ENCODE measurements at regions not wholly inside any gene's neighbourhood (a gene's known extent, or its start where the extent isn't known, plus 50 kb on each side); places are given as distances from the start of the nearest gene placed in this dataset.

DNA sequence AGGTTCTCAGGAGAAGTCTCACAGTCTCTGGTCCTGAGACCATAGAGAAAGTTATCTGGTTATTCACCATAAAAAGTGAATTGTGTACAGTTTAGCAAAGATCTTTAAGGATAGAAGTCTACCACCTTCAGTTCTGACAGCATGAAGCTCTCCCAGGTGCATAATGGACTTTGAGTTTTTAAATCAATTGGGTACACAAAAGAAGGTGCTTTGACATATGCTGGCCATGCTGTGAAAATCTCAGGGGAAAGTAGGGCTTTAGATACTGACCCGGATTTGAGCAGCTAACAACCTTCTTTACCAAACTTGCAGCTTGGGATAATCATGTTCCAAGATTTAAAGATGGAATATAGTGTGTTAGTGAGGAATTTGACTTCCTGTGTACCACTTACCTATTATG lies 264.2 kb downstream of the ZSWIM6 start:
- DNase-seq: no peak

DNA sequence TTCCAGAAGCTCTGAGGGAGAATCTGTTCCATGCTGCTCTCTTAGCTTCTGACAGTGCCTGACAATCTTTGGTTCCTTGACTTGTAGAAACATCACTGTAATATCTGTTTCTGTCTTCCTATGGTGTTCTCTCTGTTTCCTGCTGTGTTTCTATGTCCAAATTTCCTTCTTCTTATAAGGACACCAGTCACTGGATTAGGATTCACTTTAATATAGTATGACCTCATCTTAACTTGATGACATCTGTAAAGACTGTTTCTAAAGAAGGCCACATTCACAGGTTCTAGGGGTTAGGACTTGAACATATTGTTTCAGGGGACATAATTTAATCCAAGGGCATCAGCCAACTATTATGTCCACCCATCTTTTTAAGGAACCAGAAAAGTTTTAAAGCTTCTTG lies 265.6 kb downstream of the ZSWIM6 start:
- no peak for DNase-seq

DNA sequence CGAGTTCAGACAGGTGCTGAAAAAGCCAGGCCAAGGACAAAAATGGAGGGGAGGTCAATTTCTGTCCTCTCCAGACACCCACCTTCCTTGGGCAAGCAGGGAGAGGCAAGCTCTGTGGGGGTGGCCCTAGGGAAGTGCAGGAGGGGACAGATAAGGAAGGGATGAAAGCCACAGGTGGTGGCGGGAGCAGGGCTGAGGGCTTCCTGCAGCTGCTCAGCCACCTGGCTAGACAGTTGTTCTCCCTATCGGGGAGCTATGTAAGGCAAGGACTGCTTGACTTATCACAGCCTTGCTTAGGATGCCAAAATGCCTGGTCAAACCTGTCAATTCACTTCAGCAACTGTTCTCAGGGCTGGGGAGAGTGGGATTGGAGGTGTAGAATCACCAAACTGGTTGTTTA lies 266.1 kb downstream of the ZSWIM6 start:
- no peak for DNase-seq

DNA sequence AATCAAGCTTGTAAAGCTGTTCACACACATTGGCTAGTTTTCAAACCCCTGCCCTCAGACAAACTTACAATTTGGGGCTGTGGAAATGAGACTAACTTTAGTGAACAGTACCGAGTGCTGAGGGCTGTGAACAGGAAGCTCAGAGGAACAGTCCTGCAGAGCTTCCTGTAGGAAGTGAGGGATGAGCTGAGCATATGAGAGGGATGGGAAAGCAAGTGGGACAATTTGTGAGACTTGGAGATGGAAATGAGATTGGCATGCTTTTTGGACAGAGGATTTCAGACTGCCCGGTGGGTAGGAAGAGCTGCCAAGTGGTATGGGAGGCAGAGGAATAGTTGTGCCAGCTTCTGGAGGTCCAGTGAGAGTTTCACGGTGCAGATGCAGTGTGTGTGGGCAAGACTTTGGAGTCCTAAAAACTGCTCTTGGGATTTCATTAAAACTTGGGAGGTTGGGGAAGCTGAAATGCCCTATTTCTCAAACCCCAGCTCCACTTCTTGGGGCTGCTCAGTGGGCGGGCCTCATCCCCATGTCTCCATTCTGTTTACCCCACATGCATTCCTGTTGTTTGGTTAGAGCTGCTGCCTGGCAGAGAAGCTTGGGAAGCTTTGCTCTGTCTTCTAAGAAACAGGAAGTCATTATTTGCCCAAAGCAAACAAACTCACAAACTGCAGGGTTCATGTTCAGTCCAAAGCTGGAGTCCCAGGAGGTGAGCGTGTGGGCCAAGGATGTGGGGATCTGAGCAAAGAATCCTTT lies 267.5 kb downstream of the ZSWIM6 start:
- no peak for DNase-seq

DNA sequence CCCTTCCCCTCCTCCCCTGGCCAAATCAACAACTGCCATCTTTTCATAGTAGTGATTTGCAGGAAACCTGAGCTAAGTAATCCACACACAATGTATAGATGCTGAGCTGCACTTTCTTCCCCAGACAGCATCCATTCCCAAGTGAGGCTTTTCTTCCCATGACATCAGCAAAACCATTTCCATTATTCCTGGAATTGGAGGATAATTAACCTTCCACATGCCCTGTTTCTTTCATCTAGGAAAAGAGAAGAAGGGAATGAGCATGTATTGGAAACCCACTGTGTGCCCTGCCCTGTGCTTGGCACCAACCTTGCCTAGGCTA lies 268.0 kb downstream of the ZSWIM6 start:
- no peak for DNase-seq

DNA sequence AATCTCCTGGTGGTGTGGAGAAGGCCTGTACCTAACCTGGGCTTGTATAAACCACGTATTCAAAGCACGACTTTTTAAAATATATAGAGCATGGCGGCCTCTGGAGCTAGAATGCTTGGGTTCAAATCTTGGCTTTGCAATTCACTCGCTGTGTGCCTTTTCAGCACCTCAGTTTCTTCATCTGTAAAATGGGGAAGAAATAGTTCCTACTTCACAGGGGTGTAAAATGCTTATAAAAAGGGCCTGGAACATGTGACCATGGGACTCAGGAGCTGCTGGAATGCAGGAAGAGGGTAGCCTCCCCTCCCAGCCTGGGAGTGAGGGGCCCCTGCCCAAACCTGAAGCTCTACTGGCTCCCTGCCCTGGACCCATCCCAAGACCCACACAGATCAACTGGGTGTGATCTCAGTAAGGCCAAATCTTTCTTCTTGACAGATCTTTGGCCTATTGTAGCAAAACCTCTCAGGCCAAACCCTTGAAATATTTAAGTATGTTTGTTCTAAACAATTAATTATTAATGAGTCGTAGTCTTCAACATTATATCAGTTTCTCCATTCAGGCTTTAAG lies 269.0 kb downstream of the ZSWIM6 start:
- DNase-seq: no peak

DNA sequence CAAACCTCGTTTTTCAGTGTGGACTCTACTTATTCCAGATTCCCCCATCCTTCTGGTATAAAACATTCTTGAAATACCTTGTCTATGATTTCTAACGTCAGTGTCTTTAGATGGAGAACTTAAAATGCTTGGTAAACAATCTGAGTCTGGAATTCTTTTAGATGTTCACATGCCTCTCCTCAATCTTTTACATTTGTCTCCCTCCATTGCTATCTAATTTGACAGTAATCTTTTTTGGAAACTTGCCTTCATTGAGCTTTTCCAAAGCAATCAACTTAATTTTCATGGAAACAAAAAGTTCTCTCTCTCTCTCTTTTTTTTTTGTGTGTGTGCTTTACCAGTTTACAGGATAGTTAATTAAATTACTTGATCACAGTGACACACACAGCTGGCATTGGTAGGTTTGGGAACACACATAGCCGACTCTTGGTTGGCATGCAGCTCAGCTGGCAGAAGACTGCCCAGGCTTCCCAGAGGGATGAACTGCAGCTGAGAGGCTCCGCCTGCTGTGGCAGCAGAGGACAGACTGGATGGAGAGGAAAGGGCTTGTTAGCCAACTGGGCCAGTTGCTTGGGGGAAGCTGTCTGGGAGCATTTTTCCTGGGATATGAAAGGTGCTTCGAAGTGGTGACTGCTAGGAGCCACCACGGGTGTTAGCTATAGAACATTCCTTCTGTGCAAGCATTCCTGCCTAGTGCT lies 271.3 kb downstream of the ZSWIM6 start:
- no peak for DNase-seq

DNA sequence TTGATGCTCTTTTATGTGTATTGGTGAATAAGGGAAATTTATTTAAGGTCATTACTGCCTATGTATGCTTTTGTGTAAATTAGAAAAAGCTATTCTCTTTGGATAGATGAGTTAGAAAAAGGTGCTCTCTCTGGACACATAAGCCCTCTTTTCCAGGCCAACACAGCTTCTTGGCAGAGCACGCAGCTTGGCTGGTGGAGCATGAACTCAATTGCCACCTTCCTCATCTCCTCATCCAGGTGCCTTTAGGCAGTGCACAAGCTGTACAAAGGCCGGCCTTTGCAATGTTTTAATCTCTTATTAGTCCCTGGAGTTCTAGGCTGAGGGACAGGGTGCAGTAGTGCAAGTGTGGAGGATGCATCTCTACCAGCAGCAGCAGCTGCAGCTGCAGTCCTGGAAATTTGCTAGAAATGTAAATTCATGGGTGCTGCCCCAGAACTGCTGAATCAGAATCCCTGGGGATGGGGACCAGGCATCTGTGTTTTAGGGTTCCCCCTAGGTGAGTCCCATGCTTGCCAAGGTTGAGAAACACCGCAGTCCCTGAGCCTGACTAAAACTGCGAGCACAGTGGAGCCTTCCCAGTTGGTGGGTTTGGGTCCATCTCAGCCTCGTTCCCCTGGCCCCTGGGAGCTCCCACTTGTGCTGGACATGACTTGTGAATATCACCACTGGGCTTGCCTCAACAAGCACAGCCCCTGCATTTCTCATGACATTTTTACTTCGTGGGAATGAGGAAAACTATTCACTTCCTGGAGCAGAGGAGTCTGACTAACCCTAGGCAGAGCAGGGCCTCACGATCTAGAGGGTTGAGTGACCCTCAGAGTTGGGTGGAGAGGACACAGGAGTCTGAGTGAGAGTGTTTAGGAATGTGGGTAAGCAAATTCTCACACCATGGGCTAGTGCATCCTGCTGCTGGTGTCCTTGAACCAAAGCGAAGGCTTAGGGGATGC lies 272.3 kb downstream of the ZSWIM6 start:
- no peak for DNase-seq

DNA sequence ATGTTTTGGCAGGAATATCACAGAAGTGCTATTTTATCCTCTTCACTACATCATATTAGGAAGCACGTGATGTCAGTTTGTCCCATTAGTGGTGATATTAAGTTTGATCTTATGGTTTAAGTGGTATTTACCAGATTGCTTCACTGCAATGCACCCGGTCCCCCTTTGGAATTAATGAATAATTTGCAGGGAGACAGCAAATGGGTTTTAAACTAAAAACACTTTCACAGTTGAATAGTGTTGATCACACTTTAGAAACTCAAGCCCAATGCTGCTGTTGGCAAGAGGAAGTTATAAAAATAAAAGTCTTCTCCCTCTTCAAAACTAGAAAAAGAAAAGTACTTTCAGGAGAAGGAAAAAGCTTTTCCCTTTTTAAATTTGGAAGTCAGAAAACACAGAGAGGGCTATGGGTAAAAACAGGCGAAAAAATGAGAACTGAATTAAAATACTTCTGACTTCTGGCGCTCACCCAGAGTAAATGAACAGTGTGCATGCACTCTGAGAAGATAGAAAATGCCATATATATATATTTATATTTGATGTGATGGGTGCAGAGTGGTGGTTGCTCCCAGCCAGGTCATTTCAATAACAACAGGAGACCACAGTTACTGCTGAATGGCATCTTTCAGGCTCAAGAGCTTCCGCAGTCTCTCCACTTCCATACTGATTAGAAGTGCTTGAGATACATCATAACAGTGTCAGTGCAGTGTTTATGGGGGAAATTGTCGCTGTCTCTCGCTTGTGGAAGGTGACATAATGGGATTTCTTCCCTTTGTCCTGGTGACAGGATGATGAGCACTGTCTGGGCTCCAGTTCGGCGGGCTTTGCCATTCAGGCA lies 278.0 kb downstream of the ZSWIM6 start:
- DNase-seq: no peak

DNA sequence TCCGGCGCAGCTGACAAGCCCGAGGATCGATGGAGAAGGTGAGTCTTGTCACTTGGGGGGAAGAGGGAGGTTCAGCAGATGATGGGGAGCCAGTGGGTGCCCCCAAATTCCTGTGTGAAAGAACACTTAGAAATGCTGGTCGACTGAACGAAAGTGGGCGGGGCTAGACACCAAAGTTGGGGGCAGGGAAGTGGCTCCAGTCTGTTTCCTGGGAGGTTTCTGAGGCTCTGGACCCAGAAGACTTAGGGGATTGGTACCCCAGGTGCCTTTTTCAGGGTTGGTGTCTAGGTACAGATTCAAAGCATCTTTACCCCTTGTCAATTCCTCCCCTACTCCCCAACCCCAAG lies 278.6 kb downstream of the ZSWIM6 start:
- DNase-seq: no peak

DNA sequence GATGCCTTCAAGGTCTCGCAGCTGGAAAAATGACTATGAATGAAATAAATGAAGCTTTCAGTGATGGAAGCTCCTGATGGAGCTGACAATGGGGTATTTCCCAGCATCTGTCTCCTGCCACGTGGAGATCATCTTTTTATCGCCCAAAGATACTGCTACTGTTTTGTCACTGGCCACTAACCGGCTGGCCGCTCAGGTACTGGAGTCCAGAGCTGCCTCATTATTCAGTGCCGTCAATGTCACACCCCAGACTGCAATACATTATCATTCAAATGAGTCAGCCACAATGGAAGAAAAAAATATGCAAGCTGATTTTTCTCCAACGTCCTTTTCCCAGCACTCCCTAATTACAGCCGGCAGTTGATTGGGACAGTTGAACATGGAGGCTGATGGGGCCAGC lies 280.4 kb downstream of the ZSWIM6 start:
- DNase-seq: no peak

DNA sequence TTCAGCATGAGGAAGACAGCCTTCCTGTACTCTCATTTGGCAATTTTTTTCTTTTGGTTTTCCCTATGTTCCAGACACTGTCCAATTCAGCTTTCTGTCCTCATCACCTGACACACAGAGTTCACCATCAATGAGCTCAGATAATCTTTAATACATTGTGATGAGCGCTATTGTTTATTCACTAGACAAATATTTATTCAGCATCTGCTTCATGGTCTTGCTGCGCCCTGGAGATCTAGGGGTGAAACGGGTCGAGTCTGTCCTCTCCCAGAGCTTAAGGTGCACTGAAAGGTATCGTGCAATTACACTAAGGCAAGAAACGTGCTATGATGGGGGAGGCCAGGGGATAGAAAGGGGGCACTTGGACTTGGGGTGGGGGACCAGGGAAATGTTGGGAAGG lies 281.6 kb downstream of the ZSWIM6 start:
- DNase-seq: no peak

DNA sequence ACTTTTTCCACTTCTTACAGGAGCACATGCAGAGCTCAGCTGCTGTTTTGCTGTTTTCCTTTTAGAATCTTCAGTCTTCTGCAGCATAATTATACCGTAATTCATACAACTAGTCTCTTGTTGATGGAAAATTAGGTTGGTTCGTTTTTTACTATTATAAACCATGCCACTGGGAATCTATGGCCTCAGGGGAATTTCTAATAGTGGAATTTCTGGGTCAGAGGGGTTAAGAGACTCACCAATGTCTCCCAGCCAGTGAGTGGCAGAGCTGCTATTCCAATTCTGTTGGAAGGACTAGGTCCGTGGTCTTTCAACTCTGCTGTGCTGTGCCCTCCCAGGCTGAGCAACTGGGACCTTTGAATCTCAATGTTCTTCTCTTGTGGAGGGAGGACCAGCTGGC lies 282.5 kb downstream of the ZSWIM6 start:
- DNase-seq: no peak

DNA sequence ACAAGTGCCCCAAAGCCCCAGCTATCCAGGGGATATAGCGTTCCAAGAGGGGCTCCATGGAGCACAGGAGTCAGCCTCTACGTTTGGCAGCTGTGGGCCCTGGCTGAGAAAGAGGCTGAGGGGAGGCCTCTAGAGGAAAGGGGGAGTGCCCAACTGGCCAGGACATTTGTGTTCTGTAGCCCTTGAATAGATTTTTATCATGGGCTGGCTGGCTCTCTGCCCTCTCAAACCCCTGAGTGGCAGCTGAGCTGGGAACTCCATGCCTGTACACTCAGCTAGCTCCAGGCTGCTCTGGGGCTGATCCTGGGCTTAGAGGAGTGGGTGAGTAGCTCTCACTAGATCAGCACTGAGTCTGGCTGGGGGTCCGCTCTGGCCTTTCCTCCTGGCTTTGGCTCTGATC lies 285.0 kb downstream of the ZSWIM6 start:
- no peak for DNase-seq

DNA sequence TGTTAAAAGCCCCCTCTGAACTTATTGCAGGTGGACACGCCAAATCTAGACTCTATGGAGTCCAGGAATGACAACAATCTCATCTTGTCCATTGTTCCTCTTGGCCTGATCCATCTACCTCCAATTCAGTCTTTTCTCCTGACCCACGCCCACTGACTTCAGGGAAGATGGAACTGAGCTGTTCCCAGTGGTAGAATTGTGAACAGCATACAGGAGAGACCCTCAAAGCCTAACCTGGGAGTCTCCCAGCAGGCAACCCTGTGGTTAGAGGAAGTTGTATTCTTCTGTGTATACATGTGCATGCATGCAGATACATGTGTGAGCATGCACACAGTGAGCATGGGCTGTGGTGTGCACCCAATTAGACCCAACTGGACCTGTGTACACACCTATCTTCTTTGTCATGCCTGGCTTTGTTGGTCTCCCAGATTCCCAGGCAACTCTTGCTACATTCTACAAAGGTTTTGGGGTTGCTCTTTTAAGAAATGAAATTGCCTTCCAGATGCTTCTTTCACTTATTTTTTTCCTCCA lies 286.0 kb downstream of the ZSWIM6 start:
- DNase-seq: no peak

DNA sequence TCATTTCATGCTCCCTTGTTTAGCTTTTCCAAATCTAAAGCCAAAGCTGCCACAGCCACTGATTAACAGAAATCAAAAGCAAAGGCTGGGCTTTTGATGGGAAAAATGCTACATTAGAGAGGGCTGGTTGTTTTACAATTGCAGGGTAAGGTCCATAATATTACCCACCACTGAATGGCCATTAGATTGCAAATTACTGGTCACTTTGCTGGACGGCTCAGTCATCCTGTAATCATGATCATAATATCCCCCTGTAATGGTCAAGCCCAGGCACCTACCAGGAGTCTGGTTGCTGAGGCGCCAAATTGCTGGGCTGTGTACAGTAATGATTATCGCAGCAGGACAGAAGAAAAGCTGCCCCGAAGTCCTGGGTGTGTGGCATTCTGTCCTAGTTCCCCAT lies 286.5 kb downstream of the ZSWIM6 start:
- DNase-seq: no peak

DNA sequence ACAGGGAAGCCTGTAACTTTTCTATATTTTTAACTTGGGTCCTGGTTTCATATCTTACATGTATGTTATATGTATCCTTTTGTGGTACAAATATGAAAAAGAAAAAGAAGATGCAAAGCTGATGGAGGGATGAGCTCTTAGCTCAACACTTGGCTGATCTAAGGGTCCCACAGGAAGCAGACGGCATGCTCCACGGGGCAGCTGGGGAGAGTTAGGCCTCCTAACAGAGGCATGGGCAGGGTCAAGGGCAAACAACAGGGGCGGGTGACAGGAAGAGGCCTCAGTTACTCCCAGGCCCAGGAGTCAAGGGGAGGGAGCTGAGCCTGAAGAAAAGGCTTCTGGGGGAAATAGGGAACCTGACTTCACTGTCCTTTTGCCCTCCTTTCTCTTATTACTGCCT lies 287.2 kb downstream of the ZSWIM6 start:
- DNase-seq: no peak

DNA sequence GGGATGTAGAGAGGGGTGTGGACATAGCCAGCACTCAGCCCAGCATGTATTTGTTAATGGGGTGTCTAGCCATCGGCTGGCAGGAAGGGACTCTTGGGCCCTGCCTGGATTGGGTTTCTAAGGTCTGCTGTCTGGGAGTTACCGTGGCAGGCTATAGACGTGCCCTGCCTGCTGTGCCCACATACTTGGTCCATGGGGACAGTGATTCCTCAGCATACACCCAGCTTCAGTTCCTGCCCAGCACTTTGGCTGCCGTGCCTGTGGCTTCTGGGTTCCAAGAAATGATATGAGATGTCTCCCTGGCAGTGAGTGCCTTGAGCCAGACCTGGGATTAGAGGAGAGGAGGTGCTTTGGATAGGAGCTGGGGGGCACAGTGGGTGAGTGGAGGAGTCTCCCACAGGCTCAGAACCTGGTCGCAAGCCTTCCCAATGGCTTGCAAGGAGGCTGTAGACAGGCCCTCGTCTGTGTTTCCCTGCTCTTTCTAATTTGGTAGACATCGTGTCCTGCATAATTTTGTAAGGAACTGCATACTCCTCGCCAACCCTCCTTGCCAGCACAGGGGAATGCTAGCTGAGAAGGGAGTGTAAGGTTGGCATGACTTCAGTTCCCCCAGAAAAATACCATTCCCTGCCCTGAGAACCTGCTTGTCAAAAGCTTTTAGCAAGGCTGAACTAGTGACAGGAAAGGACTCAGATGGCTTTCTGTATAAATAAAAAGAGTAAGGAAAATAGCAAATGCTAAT lies 287.9 kb downstream of the ZSWIM6 start:
- no peak for DNase-seq

DNA sequence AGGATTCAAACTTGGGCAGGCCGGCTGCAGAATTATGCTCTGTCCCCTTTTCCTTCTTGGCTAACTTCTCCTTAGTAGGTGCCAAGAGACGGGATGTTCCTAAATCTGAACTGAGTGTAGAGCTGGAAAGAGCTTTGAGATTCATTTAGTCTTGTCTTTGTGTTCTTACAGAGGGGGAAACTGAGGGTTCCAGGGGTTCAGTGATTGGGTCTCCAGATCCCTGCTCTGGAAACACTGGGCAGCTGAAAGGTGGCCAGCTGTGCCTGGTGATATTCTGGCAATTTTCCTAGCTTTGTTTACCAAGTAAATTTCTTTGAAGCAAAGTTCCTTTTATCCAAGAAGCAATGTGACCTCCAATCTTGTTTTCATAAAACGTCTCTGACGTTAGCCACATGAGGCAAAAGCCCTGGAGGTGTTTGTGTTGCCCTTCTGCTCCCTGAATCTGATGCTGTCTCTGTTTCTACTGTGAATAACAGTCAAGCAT lies 288.7 kb downstream of the ZSWIM6 start:
- no peak for DNase-seq

DNA sequence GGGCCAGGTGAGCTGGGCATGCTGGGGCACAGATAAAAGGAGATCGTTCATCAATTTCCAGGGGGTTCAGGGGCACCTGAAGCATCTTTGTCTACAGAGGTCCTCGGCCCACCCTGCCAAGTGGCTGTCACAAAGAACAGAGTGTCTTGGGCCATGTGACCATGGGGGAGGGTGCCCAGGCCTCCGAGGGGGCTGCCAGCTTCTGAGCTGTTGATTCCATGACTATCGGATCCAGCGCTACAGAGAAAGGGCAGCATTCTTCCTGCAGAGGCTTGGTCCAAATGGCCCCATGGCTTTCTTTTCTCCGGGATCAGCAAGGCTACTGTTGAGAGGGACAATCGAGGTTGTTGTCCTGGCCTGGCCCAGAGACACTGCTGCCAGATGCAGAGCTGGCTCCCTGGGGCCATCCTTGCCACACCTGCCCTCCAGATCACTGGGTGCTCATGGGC lies 289.2 kb downstream of the ZSWIM6 start:
- no peak for DNase-seq

DNA sequence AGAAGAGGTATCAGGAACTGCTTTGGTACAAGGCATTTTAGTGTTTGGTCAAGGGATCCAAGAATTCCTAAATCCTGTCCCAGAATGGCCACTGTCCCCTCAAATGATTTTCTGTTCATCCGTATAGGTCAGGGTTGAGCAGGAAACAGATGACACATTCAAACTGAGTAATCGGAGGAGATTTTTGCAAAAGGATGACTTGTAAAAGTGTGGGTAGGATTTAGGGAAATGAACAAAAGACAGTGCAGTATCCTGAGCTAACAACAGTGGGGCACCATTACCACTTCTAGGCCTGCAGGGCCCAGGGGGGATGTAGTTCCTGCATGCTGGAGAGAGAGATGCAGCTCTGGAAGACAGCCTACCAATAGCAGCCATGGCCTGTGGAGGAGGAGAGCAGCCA lies 290.1 kb downstream of the ZSWIM6 start:
- no peak for DNase-seq
